ENCODE measurements at regions not wholly inside any gene's neighbourhood (a gene's known extent, or its start where the extent isn't known, plus 50 kb on each side); places are given as distances from the start of the nearest gene placed in this dataset.

DNA sequence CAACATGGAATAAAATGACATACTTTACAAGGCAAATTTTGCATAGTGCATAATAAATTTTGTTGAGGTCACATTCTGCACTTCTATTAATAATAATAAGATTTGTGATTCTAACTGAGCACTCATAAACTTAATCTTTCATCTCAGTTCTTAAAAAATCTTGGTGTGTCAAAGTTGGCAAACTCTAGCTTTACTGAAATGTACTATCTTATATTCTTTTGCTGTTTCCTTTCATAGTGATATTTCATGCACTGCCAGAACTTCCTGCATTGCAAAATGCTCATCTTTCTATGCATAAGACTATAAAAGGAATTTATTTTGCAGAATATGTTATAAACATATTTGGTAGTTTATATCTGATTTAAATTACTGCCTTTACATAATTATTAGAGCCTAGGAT lies 797.6 kb downstream of the ADGRL2 start:
- H3K27ac ChIP-seq: no peak overlapping the region
- no peak for DNase-seq (ENCODE audit: low read depth, low spot score)

DNA sequence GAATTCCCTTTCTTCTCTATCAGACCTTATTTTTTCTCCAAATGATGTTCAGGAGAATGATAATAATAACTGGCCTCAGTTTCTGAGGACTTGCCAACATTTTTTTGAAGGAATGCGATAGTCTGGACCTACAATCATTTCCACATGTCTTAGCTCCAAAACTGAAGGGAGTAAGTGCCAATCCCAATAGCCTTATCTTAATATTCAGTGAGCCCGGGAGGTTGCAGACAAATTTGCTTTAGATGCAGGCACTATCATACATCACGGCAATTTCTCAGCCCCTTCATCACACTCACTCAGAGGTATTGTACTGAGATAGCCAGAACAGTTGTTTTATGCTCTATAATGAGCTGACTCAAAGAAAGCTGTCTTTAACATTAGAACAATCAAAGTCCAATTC lies 796.9 kb downstream of the ADGRL2 start:
- no peak for DNase-seq (ENCODE audit: low read depth, low spot score)
- H3K27ac ChIP-seq: no peak overlapping the region

GRCh38 chr1:82597141-82597540 lies 796.4 kb downstream of the ADGRL2 start:
- H3K27ac ChIP-seq: no peak overlapping the region
- no peak for DNase-seq (ENCODE audit: low read depth, low spot score)

DNA sequence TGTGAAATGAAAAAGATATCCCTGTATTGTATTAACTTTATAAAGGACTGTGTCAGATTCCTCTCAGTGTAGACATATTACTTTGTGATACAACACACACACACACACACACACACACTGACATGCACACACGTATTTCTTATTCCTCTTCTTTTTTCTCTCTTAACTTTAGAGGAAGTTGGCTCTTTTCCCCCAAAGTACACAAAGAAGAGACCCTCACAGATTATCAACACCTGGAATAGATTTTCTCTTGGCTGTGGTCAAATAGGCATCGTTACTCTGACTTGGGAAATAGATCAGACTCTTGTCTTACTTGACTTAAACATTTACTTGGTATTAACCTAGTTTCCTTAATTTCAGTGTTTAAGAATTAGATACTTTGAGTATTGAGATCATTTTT lies 792.8 kb downstream of the ADGRL2 start:
- no peak for DNase-seq (ENCODE audit: low read depth, low spot score)
- H3K27ac ChIP-seq: no peak overlapping the region

DNA sequence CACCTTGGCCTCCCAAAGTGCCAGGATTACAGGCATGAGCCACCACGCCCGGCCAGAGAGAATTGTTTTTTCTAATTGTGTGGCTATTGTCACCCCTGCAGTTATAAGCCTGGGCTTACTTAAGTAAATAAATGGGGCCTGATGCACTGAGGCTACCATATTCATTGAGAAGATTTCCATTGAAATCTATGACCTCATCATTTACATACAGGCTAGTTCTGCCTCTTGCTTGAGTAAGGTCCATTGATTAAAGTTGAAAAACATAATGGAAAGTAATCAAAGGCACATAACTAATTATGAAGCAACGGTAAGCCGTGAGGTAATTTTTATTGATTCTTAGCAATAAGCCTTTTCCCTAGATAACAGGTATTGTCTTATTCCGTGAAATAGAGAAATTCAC lies 788.9 kb downstream of the ADGRL2 start:
- no peak overlapping the region for H3K27ac ChIP-seq
- DNase-seq (ENCODE audit: low read depth, low spot score): no peak

DNA sequence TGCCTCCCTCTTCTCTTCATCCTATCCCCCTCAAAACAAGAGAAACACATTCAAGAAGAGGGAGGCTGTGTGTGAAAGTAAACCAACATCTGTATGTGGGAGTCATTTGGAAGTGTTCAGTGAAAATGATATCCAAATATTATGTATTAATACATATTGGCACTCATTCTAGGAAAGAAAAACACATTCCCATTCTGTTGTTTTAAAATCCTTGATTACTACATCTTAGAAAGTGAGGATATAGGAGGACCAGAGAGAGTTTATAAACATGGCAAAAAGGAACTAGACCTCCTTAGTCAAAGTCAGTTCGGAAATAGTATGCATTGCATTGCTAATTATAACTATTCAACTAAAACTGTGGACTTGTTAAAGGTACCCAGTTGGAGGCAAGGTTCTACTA lies 786.6 kb downstream of the ADGRL2 start:
- no peak overlapping the region for H3K27ac ChIP-seq
- no peak for DNase-seq (ENCODE audit: low read depth, low spot score)

GRCh38 chr1:82586473-82586872 lies 785.7 kb downstream of the ADGRL2 start:
- H3K27ac ChIP-seq: no peak overlapping the region
- no peak for DNase-seq (ENCODE audit: low read depth, low spot score)

- DNase-seq (ENCODE audit: low read depth, low spot score): no peak
- H3K27ac ChIP-seq: no peak overlapping the region
Observed at GRCh38 chr1:82582347-82582746, 781.6 kb downstream of the ADGRL2 start.

DNA sequence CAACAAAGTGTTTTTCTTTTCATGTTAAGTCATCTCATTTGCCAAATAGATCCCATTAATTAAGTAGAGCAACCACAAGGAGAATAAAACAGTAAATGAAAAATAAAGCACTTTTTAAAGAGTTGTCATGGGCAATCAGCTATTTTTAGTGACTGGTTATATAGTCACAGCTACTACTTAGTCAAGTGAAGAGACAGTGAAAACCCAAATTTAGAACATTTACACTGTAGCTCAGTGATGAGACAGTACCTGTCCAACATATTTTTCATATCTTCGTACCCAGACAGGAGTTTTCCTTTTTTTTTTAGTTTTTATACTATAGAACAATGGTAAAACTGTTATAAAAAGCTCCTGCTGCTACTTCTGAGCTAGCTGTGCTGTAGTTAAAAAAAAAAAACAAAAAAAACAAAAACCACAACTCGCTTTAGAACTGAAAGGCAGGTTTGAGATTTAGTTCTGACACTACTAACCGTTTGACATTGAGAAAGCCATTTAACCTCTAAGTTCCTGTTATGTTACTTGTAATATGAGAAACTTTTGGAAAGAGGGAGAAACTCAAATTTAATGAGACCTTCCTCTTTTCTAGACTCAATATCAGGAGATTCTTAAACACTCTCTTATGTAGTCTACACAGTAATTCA lies 777.5 kb downstream of the ADGRL2 start:
- DNase-seq (ENCODE audit: low read depth, low spot score): no peak
- H3K27ac ChIP-seq: no peak overlapping the region

DNA sequence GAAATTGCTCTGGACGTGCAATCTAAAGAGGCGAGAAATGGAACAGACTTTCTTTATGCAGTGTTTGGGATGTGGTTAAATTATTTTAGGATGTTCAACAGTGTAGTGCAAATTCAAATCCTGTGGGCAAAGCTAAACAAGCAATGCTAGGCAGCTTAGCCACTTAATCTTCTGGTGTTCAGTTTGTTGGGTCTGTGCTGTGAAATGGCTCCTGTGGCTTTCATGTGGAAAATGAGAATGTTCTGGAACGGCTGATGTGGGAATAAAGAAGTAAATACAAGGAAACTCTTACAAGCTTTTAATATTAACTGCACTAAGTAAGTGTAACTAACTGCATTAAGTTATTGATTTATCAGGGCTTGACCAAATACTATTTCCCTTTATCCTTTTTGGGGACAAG lies 766.6 kb downstream of the ADGRL2 start:
- H3K27ac ChIP-seq: no peak overlapping the region
- no peak for DNase-seq (ENCODE audit: low read depth, low spot score)

GRCh38 chr1:82565546-82565945 lies 764.8 kb downstream of the ADGRL2 start:
- peak overlapping the region; percentile 73 for H3K27ac ChIP-seq
- peak; percentile 49 for DNase-seq (ENCODE audit: low read depth, low spot score)

DNA sequence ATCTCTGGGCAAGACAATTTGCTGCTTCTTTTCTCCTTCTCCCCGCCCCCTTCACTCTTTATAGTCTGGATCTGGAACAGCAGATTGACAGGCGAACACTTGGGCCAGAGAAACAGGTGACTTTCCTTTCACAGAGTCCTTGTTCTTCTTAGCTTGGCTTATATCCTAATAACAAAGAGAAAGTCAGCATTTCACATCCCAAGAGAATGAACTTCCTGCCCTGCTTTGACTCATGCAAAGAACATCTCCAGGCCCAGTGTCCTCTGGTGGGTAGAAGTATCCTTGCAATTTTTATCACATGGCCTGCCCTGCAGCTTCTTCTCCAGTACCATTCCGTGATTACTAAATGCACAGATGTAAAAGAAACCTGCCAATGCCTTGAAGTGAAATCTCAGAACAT lies 764.4 kb downstream of the ADGRL2 start:
- peak overlapping the region; percentile 73 for H3K27ac ChIP-seq
- DNase-seq (ENCODE audit: low read depth, low spot score): peak; percentile 56

DNA sequence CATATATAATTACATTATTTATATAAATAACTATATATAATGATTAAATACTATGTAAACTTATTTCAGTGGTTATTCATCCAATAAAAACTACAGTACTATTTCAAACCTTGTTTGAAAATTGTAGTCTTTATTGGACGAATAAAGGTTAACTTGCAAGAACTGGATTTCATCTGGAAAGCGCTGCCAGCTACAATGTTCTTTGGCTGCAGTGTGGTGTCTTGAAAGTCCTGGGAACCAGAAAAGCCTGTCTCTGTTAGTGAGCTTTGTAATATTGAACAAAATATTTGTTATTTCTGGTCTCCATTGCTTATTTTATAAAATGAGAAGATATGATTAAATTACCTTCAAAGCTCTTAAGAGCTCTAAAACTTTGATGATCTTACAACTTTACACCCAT lies 763.6 kb downstream of the ADGRL2 start:
- no peak overlapping the region for H3K27ac ChIP-seq
- DNase-seq (ENCODE audit: low read depth, low spot score): no peak

DNA sequence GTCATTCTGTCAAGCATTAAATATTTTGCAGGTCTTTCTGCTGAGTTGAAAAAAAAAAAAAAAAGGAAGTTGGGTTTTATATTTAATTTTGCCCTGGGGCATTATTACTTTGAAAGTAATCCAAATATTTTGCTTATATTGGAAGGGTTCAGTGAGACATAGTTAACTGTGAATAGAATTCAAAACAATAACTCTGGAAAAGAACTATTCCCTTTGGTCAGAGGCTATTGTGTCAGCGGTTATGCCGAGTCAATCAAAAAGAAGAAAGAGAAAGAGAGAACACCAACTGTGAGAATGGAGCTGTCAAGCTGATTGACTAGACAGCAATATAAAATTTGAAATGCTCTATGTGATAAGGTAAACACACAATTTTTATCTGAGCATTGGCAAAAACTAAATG lies 761.7 kb downstream of the ADGRL2 start:
- DNase-seq (ENCODE audit: low read depth, low spot score): no peak
- H3K27ac ChIP-seq: no peak overlapping the region

DNA sequence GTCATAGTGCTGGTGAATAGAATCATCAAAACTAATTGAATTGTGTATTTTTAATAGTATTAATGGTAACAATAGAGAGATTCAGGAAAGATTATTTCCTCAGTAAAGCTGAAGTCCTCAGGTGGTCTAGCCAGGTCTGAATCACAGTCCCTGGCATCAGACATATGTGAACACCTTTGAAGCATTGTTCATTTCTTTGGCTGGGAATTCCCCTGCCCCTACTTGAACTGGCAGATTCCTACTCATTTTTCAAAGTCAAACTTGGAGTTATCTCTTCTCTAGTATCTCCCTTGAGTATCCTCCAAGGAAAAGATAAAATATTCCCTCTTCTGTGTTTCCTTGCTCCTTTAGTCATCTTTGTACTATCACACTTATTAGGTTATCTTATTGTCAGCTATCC lies 759.8 kb downstream of the ADGRL2 start:
- H3K27ac ChIP-seq: no peak overlapping the region
- no peak for DNase-seq (ENCODE audit: low read depth, low spot score)

- no peak overlapping the region for H3K27ac ChIP-seq
- no peak for DNase-seq (ENCODE audit: low read depth, low spot score)
Observed at GRCh38 chr1:82555501-82555900, 754.8 kb downstream of the ADGRL2 start.

- H3K27ac ChIP-seq: no peak overlapping the region
- DNase-seq (ENCODE audit: low read depth, low spot score): no peak
Observed at GRCh38 chr1:82549841-82550240, 749.1 kb downstream of the ADGRL2 start.

DNA sequence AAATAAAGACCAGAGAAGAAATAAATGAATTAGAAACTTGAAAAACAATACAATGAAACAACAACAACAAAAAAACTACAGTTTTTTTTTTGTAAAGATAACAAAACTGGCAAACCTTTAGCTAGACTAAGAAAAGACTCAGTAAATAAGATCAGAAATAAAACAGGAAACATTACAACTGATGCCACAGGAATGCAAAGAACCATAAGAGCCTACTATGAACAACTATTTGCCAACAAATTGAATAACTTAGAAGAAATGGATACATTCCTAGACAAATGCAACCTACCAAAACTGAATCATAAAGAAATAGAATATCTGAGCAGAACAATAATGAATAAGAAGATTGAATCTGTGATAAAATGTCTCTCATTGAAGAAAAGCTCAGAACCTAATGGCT lies 742.0 kb downstream of the ADGRL2 start:
- no peak for DNase-seq (ENCODE audit: low read depth, low spot score)
- no peak overlapping the region for H3K27ac ChIP-seq

GRCh38 chr1:82542141-82542540 lies 741.4 kb downstream of the ADGRL2 start:
- DNase-seq (ENCODE audit: low read depth, low spot score): no peak
- no peak overlapping the region for H3K27ac ChIP-seq

DNA sequence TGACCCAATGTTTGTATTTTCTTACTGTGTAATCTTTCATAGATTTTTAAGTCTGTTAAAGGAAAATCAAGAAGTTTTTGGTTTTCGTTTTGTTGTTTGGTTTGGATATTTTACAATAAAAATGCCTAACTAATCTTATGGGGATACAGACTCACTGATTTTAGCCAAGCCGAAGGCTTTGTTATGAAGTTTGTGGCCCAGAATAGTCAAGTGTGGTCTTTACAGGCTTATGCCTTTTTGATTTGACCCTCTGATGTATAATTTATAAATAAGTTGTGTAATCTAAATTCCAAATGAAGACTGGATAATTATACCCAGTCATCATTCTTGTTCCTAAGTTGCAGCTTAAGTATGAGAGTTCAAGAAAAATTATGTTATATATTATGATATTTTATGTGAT lies 739.3 kb downstream of the ADGRL2 start:
- no peak overlapping the region for H3K27ac ChIP-seq
- no peak for DNase-seq (ENCODE audit: low read depth, low spot score)

- peak; percentile 18 for DNase-seq (ENCODE audit: low read depth, low spot score)
- H3K27ac ChIP-seq: no peak overlapping the region
Observed at GRCh38 chr1:82538876-82539275, 738.1 kb downstream of the ADGRL2 start.

DNA sequence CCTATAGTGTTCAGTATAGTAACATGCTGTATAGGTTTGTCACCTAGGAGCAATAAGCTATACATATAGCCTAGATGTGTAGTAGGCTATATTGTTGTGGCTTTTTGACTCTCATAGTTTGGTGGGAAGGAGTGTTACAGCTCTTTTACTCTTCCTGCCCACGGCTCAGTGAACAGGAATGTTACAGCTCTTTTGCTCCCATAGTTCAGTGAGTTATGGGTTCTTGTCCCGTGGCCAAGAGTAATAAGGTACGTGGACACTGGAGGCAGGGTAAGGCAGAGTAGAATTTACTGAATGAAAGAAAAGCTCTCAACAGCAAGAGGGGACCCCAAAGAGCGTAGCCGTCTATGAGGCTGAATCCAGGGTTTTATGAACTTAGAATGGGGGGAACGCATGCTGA lies 734.3 kb downstream of the ADGRL2 start:
- DNase-seq (ENCODE audit: low read depth, low spot score): no peak
- H3K27ac ChIP-seq: no peak overlapping the region

GRCh38 chr1:82525378-82525777 lies 724.6 kb downstream of the ADGRL2 start:
- no peak overlapping the region for H3K27ac ChIP-seq
- no peak for DNase-seq (ENCODE audit: low read depth, low spot score)
